ENCODE measurements at regions not wholly inside any gene's neighbourhood (a gene's known extent, or its start where the extent isn't known, plus 50 kb on each side); places are given as distances from the start of the nearest gene placed in this dataset.

DNA sequence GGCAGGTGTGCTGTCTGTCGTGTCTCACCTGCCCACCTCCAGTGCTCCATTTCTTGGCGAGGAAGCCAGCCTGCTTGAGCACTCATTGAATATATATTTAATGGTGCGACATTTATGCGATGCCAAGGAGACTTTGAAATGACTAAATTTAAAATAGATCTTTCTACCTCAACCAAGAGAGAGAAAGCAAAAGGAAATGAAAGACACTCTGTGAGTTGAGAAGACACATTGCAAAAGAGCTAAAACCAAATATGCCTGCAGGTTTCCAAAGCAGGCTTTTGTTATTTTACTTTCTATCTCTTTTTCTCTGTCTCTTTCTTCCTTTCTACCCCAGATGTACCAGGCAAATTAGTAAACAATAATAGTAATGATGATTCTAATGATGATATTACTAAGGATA lies 53.6 kb upstream of the AOAH start:
- TF ChIP-seq, protein P1, sequence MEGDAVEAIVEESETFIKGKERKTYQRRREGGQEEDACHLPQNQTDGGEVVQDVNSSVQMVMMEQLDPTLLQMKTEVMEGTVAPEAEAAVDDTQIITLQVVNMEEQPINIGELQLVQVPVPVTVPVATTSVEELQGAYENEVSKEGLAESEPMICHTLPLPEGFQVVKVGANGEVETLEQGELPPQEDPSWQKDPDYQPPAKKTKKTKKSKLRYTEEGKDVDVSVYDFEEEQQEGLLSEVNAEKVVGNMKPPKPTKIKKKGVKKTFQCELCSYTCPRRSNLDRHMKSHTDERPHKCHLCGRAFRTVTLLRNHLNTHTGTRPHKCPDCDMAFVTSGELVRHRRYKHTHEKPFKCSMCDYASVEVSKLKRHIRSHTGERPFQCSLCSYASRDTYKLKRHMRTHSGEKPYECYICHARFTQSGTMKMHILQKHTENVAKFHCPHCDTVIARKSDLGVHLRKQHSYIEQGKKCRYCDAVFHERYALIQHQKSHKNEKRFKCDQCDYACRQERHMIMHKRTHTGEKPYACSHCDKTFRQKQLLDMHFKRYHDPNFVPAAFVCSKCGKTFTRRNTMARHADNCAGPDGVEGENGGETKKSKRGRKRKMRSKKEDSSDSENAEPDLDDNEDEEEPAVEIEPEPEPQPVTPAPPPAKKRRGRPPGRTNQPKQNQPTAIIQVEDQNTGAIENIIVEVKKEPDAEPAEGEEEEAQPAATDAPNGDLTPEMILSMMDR (conservative IDR thresholded peaks at IDR 0.05), result no peak
- H3K4me3 Mint-ChIP-seq, result no peak overlapping the region
- no peaks in the 10 kb centered on the region for H3K27me3 Mint-ChIP-seq
- peaks cover 12% of the 10 kb centered on the region for H3K4me1 Mint-ChIP-seq (ENCODE audit: unreplicated experiment)
- no peak for DNase-seq (ENCODE audit: extremely low spot score, unreplicated experiment)
- H3K36me3 Mint-ChIP-seq, result no peaks in the 10 kb centered on the region
- H3K9me3 Mint-ChIP-seq, result peaks cover 9% of the 10 kb centered on the region
- no peak overlapping the region for H3K27ac Mint-ChIP-seq

DNA sequence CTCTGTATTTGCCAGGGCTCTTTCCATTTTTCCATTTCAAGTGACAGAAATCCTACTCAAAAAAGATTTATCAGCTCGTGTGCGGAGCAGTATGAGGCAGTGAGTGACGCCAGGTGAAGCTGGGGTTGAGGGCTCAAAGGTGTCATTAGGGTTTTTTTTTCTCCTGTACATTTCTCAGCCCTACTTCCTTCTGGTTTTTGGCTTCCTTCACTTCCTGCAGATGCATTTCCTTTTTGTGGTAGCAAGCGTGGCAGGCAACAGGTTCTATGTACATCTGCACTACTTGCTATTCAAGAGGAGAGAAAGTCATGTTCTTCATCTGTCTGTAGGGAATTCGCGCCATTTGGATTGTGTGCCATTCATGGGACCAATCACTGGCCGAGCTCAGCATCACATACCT lies 52.8 kb upstream of the AOAH start:
- no peak overlapping the region for H3K27ac Mint-ChIP-seq
- H3K9me3 Mint-ChIP-seq, result peaks cover 9% of the 10 kb centered on the region
- peaks cover 12% of the 10 kb centered on the region for H3K4me1 Mint-ChIP-seq (ENCODE audit: unreplicated experiment)
- TF ChIP-seq, protein P1 (conservative IDR thresholded peaks at IDR 0.05), result no peak
- H3K36me3 Mint-ChIP-seq, result no peaks in the 10 kb centered on the region
- H3K4me3 Mint-ChIP-seq, result no peak overlapping the region
- no peak for DNase-seq (ENCODE audit: extremely low spot score, unreplicated experiment)
- no peaks in the 10 kb centered on the region for H3K27me3 Mint-ChIP-seq

GRCh38 chr7:36775676-36776075 lies 51.4 kb upstream of the AOAH start:
- peaks cover 12% of the 10 kb centered on the region for H3K4me1 Mint-ChIP-seq (ENCODE audit: unreplicated experiment)
- no peaks in the 10 kb centered on the region for H3K36me3 Mint-ChIP-seq
- no peak overlapping the region for H3K4me3 Mint-ChIP-seq
- peaks cover 7% of the 10 kb centered on the region for H3K9me3 Mint-ChIP-seq
- TF ChIP-seq, protein P1 (conservative IDR thresholded peaks at IDR 0.05), result no peak
- no peaks in the 10 kb centered on the region for H3K27me3 Mint-ChIP-seq
- no peak for DNase-seq (ENCODE audit: extremely low spot score, unreplicated experiment)
- no peak overlapping the region for H3K27ac Mint-ChIP-seq

DNA sequence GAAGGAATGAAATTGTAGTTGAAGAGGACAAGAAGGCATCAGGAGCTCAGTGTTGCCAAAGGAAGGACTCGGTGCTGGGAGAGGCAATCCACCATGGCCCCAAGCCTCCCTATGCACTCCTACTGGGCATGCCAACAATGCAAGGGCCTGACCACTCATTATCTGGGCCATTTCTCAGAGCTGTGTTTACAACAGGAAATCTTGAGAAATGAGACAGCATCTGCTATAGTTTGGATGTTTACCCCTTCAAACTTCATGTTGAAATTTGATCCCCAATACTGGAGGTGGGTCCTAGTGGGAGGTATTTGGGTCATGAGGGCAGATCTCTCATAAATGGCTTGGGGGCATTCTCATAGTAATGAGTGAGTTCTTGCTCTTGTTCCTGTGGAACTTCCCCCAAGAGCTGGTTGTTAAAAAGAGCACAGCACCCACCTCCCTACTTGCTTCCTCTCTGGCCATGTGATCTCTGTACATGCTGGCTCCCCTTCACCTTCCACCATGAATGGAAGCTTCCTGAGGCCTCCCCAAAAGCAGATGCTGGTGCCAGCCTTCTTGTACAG lies 50.8 kb upstream of the AOAH start:
- peaks cover 12% of the 10 kb centered on the region for H3K4me1 Mint-ChIP-seq (ENCODE audit: unreplicated experiment)

More for the DNA sequence above, 50.8 kb upstream of the AOAH start:
- no peaks in the 10 kb centered on the region for H3K27me3 Mint-ChIP-seq
- no peak overlapping the region for H3K4me3 Mint-ChIP-seq
- H3K27ac Mint-ChIP-seq, result no peak overlapping the region
- TF ChIP-seq, protein P1 (conservative IDR thresholded peaks at IDR 0.05), result no peak
- peaks cover 7% of the 10 kb centered on the region for H3K9me3 Mint-ChIP-seq
- H3K36me3 Mint-ChIP-seq, result no peaks in the 10 kb centered on the region
- DNase-seq (ENCODE audit: extremely low spot score, unreplicated experiment), result no peak

Measured in type B pancreatic cell (in vitro differentiated cells).